A549 (cell line): ENCODE measurements at regions not wholly inside any gene's neighbourhood (a gene's known extent, or its start where the extent isn't known, plus 50 kb on each side); places are given as distances from the start of the nearest gene placed in this dataset.

Source experiments
- ATAC-seq, 2 experiments: fragments of 200-7000 bp in 1 of 2; fragments of >200 bp in 1 of 2; cut with Nextera tagmentation in 1 of 2; cut with Tn5 transposase in 1 of 2; 3 replicates each; pipeline versions ENCODE4 v1.8.0 to v1.9.1; 2018 to 2020; ENCODE audit warnings: mild to moderate bottlenecking in 1 of 2, moderate library complexity in 1 of 2
- CTCF ChIA-PET: fragments of 300-600 bp; sonication (Branson Sonifier 250); formaldehyde crosslinking; extraction: SDS; loops from one replicate; lab custom pipeline; 2021; ENCODE audit warnings: antibody characterized with exemption, inconsistent platforms; lab: Yijun Ruan, JAX
- POLR2A ChIA-PET: fragments of 350-600 bp; formaldehyde crosslinking; extraction: SDS; loops from one replicate; lab custom pipeline; 2021; ENCODE audit warnings: antibody characterized with exemption, inconsistent platforms; lab: Yijun Ruan, JAX
- DNase-seq, 2 experiments: peaks; one replicate each; pipeline versions ENCODE4 v3.0.0 to v3.0.0-alpha.2; 2011 to 2016; ENCODE audit warnings: low read depth in 1 of 2, low spot score in 1 of 2
- FAIRE-seq: peaks from 2 replicates; lab custom pipeline; 2011; peaks lifted over from hg19 to GRCh38; lab: Jason Lieb, UNC
- H3K27ac ChIP-seq, 2 experiments: fragments of >200 bp; sonication (Bioruptor Twin); formaldehyde crosslinking; 3 replicates each; pipeline ENCODE4 v1.5.1; 2016 to 2017
- H3K4me1 ChIP-seq: fragments of >200 bp; sonication (Bioruptor Twin); formaldehyde crosslinking; 3 replicates; pipeline ENCODE4 v1.6.1; 2016
- H3K4me2 ChIP-seq: fragments of >200 bp; sonication (Bioruptor Twin); formaldehyde crosslinking; 3 replicates; pipeline ENCODE4 v1.6.1; 2016
- H3K4me3 ChIP-seq: fragments of >200 bp; sonication (Bioruptor Twin); formaldehyde crosslinking; 3 replicates; pipeline ENCODE4 v1.5.1; 2016
- H3K9me3 ChIP-seq: fragments of >200 bp; sonication (Bioruptor Twin); formaldehyde crosslinking; 3 replicates; pipeline ENCODE4 v1.6.1; 2016
- EHF ChIP-seq: fragments of 250-450 bp; sonication (Bioruptor Pico); IDR thresholded peaks from 2 replicates; pipeline ENCODE4 v1.5.0; 2020; ENCODE audit warnings: mild to moderate bottlenecking
- FOSB ChIP-seq: fragments of 250-450 bp; sonication (Bioruptor Pico); IDR thresholded peaks from 2 replicates; pipeline ENCODE4 v1.5.0; 2020; ENCODE audit warnings: mild to moderate bottlenecking, moderate library complexity
- FOSL2 ChIP-seq, 2 experiments: fragments of 450-650 bp in 1 of 2; fragments of >200 bp in 1 of 2; sonication (Bioruptor Twin) in 1 of 2; formaldehyde crosslinking; IDR thresholded peaks; 2 replicates each; pipeline versions ENCODE4 v1.5.0 to v1.6.1; 2016 to 2020; ENCODE audit warnings: mild to moderate bottlenecking in 1 of 2, moderate library complexity in 1 of 2
- FOXS1 ChIP-seq: fragments of 250-450 bp; sonication (Bioruptor Pico); IDR thresholded peaks from 2 replicates; pipeline ENCODE4 v1.5.0; 2020; ENCODE audit warnings: mild to moderate bottlenecking, moderate library complexity
- HDAC2 ChIP-seq: fragments of 200-600 bp; sonication (generic); IDR thresholded peaks from 2 replicates; pipeline ENCODE4 v1.6.1; 2016
- HMGXB4 ChIP-seq: fragments of 250-450 bp; sonication (Bioruptor Pico); IDR thresholded peaks from 2 replicates; pipeline ENCODE4 v1.5.0; 2021; ENCODE audit warnings: mild to moderate bottlenecking, moderate library complexity, borderline replicate concordance
- HOXA7 ChIP-seq: fragments of 250-450 bp; sonication (Bioruptor Pico); IDR thresholded peaks from 2 replicates; pipeline ENCODE4 v1.5.0; 2020; ENCODE audit warnings: mild to moderate bottlenecking, moderate library complexity
- JUNB ChIP-seq: fragments of >200 bp; sonication (Bioruptor Twin); formaldehyde crosslinking; IDR thresholded peaks from 2 replicates; pipeline ENCODE4 v1.6.1; 2016
- KDM1A ChIP-seq: fragments of 200-600 bp; sonication (generic); IDR thresholded peaks from 2 replicates; pipeline ENCODE4 v1.6.1; 2016; ENCODE audit warnings: low read depth, mild to moderate bottlenecking
- MYC ChIP-seq: IDR thresholded peaks from 2 replicates; pipeline ENCODE4 v1.6.1; 2012; ENCODE audit warnings: mild to moderate bottlenecking, inconsistent platforms, low read length, improper control_type of control experiment, borderline replicate concordance
- NPAS2 ChIP-seq: fragments of 250-450 bp; sonication (Bioruptor Pico); IDR thresholded peaks from 2 replicates; pipeline ENCODE4 v1.8.0; 2022; ENCODE audit warnings: mild to moderate bottlenecking, moderate library complexity, borderline replicate concordance
- POLR2A ChIP-seq: IDR thresholded peaks from 2 replicates; pipeline ENCODE4 v1.6.1; 2012; ENCODE audit warnings: mild to moderate bottlenecking, low read length
- RARB ChIP-seq: fragments of 250-450 bp; sonication (Bioruptor Pico); IDR thresholded peaks from 2 replicates; pipeline ENCODE4 v1.8.0; 2021; ENCODE audit warnings: mild to moderate bottlenecking, moderate library complexity
- TFCP2L1 ChIP-seq: fragments of 250-450 bp; sonication (Bioruptor Pico); IDR thresholded peaks from 2 replicates; pipeline ENCODE4 v1.5.0; 2021; ENCODE audit warnings: mild to moderate bottlenecking
- ZFP36 ChIP-seq: fragments of 450-650 bp; IDR thresholded peaks from 2 replicates; pipeline ENCODE4 v1.6.1; 2014; ENCODE audit warnings: borderline replicate concordance; ENCODE audit not compliant: partially characterized antibody
- ZSCAN20 ChIP-seq: fragments of 250-450 bp; sonication (Bioruptor Pico); IDR thresholded peaks from 2 replicates; pipeline ENCODE4 v1.8.0; 2022; ENCODE audit warnings: mild to moderate bottlenecking, moderate library complexity
- WGBS: methylation state at CpG from one replicate; pipeline ENCODE4 v1.1.6; 2017; ENCODE audit errors: missing lambda C conversion rate; 5-methylcytosine and 5-hydroxymethylcytosine counted together
- TF ChIP-seq, protein P1 (sequence below): fragments of >200 bp; sonication (Bioruptor Twin); formaldehyde crosslinking; IDR thresholded peaks from 3 replicates; pipeline ENCODE4 v1.6.1; 2016

DNA sequence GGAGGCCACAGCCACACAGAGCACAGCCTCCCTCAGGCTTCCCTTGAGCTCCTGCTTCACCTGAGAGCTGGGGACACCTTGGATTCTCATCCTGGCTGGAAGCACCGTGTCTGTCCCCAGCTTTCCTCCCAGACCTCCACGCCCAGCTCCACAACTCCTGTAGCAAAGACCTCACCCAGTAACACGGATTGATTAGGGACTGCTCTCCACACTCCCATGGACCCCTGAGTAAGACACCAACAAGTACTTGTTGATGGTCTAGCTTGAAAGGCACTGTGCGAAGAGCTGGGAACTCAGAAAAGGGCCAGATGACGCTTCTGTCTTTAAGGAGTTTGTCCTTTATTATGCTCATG is 109.6 kb downstream of the DLL1 start (continued):
- no peak for TF ChIP-seq ZSCAN20 (CRISPR knock-in tag)

- POLR2A ChIA-PET: no interaction called here
- ATAC-seq (no peak), DNase-seq (no peak), FAIRE-seq (no peak)
- TF ChIP-seq RARB (CRISPR knock-in tag) (no peak), HMGXB4 (CRISPR knock-in tag) (no peak), HDAC2 (no peak), FOSB (CRISPR knock-in tag) (no peak), HOXA7 (CRISPR knock-in tag) (no peak), MYC (no peak), EHF (CRISPR knock-in tag) (no peak), TFCP2L1 (CRISPR knock-in tag) (no peak), JUNB (no peak), ZSCAN20 (CRISPR knock-in tag) (no peak)
- TF ChIP-seq, protein P1, sequence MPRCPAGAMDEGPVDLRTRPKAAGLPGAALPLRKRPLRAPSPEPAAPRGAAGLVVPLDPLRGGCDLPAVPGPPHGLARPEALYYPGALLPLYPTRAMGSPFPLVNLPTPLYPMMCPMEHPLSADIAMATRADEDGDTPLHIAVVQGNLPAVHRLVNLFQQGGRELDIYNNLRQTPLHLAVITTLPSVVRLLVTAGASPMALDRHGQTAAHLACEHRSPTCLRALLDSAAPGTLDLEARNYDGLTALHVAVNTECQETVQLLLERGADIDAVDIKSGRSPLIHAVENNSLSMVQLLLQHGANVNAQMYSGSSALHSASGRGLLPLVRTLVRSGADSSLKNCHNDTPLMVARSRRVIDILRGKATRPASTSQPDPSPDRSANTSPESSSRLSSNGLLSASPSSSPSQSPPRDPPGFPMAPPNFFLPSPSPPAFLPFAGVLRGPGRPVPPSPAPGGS: no peak
- Histone ChIP-seq H3K4me2 (no peak overlapping the region), H3K9me3 (0 out of 3 replicates have a peak, but pooled peaks cover 4% of the 10 kb centered on the region), H3K27ac (no peak overlapping the region), H3K4me3 (no peak overlapping the region), H3K4me1 (no peaks in the 10 kb centered on the region)
- WGBS: 74% methylated on average over 20 of the region's 23 CpGs
- CTCF ChIA-PET: no interaction called here
These were observed 110.1 kb downstream of the DLL1 start for GRCh38 chr6:170180671-170181337.

DNA sequence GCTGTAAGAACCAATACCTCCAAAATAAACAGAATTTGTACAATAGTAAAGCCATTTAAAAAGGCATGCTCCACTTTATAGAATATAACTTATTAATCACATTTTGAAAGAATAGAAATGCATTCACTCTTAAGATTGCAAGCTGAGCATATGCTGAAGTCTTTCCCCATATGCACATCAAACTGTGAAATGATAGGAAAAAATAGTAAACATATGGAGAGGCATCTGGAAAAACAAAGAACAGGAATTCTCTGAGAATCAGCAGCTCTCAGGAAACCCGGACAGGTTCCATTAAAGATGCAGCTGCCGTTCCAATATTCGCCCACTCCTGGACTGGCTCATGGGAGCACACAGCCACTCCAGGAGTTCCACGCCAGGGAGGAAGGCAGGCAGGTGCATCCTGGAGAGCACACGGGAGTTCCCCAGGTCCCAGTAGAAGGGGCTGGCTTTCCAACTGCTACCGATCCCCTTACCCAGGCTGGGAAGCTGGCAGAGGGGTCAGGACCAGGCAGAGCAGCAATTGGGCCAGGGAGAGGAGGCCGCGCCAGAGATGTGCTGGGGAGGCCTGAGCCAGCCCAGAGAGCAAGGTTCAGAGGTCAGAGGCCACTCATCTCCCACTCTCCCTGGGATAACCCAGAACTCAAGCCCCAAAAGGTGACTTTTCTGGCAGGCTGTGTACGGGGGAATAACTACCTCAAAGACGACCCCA is 111.1 kb downstream of the DLL1 start:
- no peak overlapping the region for H3K27ac ChIP-seq
- CTCF ChIA-PET: no interaction called here
- no peak overlapping the region for H3K4me2 ChIP-seq

More for the DNA sequence above, 111.1 kb downstream of the DLL1 start:
- DNase-seq (no peak), ATAC-seq (no peak), FAIRE-seq (no peak)
- Histone ChIP-seq H3K4me1 (no peaks in the 10 kb centered on the region), H3K9me3 (0 out of 3 replicates have a peak, but pooled peaks cover 4% of the 10 kb centered on the region), H3K4me3 (no peak overlapping the region)
- TF ChIP-seq FOSL2 (IDR thresholded peaks at IDR 0.05): no peak
- TF ChIP-seq FOSL2 (CRISPR knock-in tag; IDR thresholded peaks at IDR 0.05): no peak
- no peak for TF ChIP-seq FOXS1
- TF ChIP-seq POLR2A: no peak
- TF ChIP-seq ZFP36: no peak
- TF ChIP-seq NPAS2 (CRISPR knock-in tag): no peak
- no peak for TF ChIP-seq KDM1A
- TF ChIP-seq, protein P1: no peak
- no peak for TF ChIP-seq ZSCAN20 (CRISPR knock-in tag)
- POLR2A ChIA-PET: no interaction called here
- WGBS: 73% methylated on average over 7 of the region's 10 CpGs
